Keratinocyte (primary cell): ENCODE measurements at regions not wholly inside any gene's neighbourhood (a gene's known extent, or its start where the extent isn't known, plus 50 kb on each side); places are given as distances from the start of the nearest gene placed in this dataset.

ENCODE experiments used
- DNase-seq: peaks from one replicate; pipeline ENCODE4 v3.0.0-alpha.2; 2011; ENCODE audit warnings: low read depth, missing footprints, low spot score
- FAIRE-seq: peaks from 2 replicates; lab custom pipeline; 2011; peaks lifted over from hg19 to GRCh38; lab: Jason Lieb, UNC
- H2AFZ ChIP-seq: 2 replicates; pipeline ENCODE4 v1.6.0; 2012; ENCODE audit warnings: low read length, control low read depth, inconsistent platforms; ENCODE audit not compliant: control insufficient read depth
- H3K27ac ChIP-seq: 2 replicates; pipeline ENCODE4 v1.5.1; 2011; ENCODE audit warnings: low read length; ENCODE audit not compliant: control insufficient read depth, insufficient read depth
- H3K27me3 ChIP-seq: 3 replicates; pipeline ENCODE4 v1.6.0; 2011; ENCODE audit warnings: low read length; ENCODE audit not compliant: control insufficient read depth, insufficient read depth; ENCODE audit errors: extremely low read depth
- H3K36me3 ChIP-seq, 2 experiments: 2 replicates in 1 of 2; 3 replicates in 1 of 2; pipeline ENCODE4 v1.5.1; 2011; ENCODE audit warnings: low read length in 2 of 2, mild to moderate bottlenecking in 1 of 2; ENCODE audit not compliant: control insufficient read depth in 2 of 2, insufficient read depth in 2 of 2; ENCODE audit errors: extremely low read depth in 1 of 2
- H3K4me1 ChIP-seq: 3 replicates; pipeline ENCODE4 v1.5.1; 2011; ENCODE audit warnings: low read length; ENCODE audit not compliant: control insufficient read depth, insufficient read depth; ENCODE audit errors: extremely low read depth
- H3K4me2 ChIP-seq: 3 replicates; pipeline ENCODE4 v1.6.0; 2011; ENCODE audit warnings: low read depth, low read length; ENCODE audit not compliant: control insufficient read depth, insufficient read depth; ENCODE audit errors: extremely low read depth
- H3K4me3 ChIP-seq, 3 experiments: fragments of 200-600 bp in 1 of 3; sonication (generic) in 1 of 3; 2 replicates in 2 of 3; 3 replicates in 1 of 3; pipeline ENCODE4 v1.5.1; 2011 to 2016; ENCODE audit warnings: low read length in 3 of 3, mild to moderate bottlenecking in 3 of 3, control low read depth in 2 of 3, inconsistent platforms in 1 of 3, low read depth in 1 of 3, mixed read lengths in 1 of 3, mixed run types in 1 of 3, moderate library complexity in 1 of 3; ENCODE audit not compliant: control insufficient read depth in 2 of 3, insufficient read depth in 2 of 3; ENCODE audit errors: extremely low read depth in 1 of 3
- H3K79me2 ChIP-seq: 2 replicates; pipeline ENCODE4 v1.6.0; 2012; ENCODE audit warnings: low read length; ENCODE audit not compliant: control insufficient read depth, insufficient read depth
- H3K9ac ChIP-seq: 3 replicates; pipeline ENCODE4 v1.6.0; 2011; ENCODE audit warnings: low read length; ENCODE audit not compliant: control insufficient read depth, insufficient read depth; ENCODE audit errors: extremely low read depth
- H3K9me1 ChIP-seq: 3 replicates; pipeline ENCODE4 v1.6.0; 2011; ENCODE audit warnings: low read length; ENCODE audit not compliant: control insufficient read depth, insufficient read depth; ENCODE audit errors: extremely low read depth
- H3K9me3 ChIP-seq: 2 replicates; pipeline ENCODE4 v1.5.1; 2012; ENCODE audit warnings: low read depth, low read length; ENCODE audit not compliant: control insufficient read depth
- H4K20me1 ChIP-seq: 3 replicates; pipeline ENCODE4 v1.6.0; 2011; ENCODE audit warnings: low read length; ENCODE audit not compliant: control insufficient read depth, insufficient read depth; ENCODE audit errors: extremely low read depth
- EZH2 ChIP-seq: IDR thresholded peaks from one replicate; pipeline ENCODE4 v1.6.1; 2012; ENCODE audit warnings: inconsistent platforms, mild to moderate bottlenecking, low read length, moderate library complexity
- dilution Hi-C: fragments of 300-500 bp; cut with MboI; formaldehyde crosslinking; loops from one replicate; pipeline ENCODE4 v1.7.0; 2020; ENCODE audit warnings: low sequenced_read_pairs; ENCODE audit not compliant: extremely low pct_ligation_motif_present
- TF ChIP-seq, protein P1 (sequence below), 3 experiments: IDR thresholded peaks in 1 of 3; conservative IDR thresholded peaks in 1 of 3; optimal IDR thresholded peaks in 1 of 3; 2 replicates in 2 of 3; 3 replicates in 1 of 3; pipeline versions ENCODE3 to v1.5.1; 2011; ENCODE audit warnings: low read length in 3 of 3, mild to moderate bottlenecking in 3 of 3, moderate library complexity in 2 of 3, control low read depth in 1 of 3, inconsistent platforms in 1 of 3; ENCODE audit not compliant: insufficient read depth in 2 of 3; ENCODE audit errors: extremely low read depth in 1 of 3

DNA sequence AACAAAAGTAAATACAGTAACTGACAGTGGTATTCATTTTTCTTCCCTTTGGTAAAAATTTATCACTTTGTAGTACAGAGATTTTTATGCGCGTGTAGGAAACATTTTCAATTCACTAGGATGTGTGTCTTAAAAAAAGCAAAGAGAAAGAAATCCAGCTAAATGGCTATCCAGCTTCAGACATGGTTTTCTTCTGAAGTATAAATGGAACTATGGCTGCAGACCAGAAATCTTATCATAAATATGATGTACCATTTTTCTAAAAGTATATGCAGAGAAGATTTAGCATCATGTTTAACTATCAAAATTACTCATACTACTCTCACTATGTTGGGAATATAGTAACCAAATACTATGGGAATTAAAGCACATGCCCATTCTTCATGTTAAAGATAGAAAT, 328.4 kb upstream of the SMIM30 start:
- H4K20me1 ChIP-seq: no peaks in the 10 kb centered on the region
- DNase-seq: no peak
- no peak overlapping the region for H3K27ac ChIP-seq
- dilution Hi-C loops: no loop called here
- no peaks in the 10 kb centered on the region for H3K79me2 ChIP-seq
- FAIRE-seq: no peak
- no peaks in the 10 kb centered on the region for H3K9me1 ChIP-seq
- H3K9me3 ChIP-seq: no peaks in the 10 kb centered on the region
- no peaks in the 10 kb centered on the region for H3K27me3 ChIP-seq
- no peak overlapping the region for H3K4me2 ChIP-seq
- no peaks in the 10 kb centered on the region for H3K4me1 ChIP-seq
- H3K9ac ChIP-seq: no peak overlapping the region
- no peaks in the 10 kb centered on the region for H3K36me3 ChIP-seq
- no peak overlapping the region for H2AFZ ChIP-seq
- TF ChIP-seq, protein P1, sequence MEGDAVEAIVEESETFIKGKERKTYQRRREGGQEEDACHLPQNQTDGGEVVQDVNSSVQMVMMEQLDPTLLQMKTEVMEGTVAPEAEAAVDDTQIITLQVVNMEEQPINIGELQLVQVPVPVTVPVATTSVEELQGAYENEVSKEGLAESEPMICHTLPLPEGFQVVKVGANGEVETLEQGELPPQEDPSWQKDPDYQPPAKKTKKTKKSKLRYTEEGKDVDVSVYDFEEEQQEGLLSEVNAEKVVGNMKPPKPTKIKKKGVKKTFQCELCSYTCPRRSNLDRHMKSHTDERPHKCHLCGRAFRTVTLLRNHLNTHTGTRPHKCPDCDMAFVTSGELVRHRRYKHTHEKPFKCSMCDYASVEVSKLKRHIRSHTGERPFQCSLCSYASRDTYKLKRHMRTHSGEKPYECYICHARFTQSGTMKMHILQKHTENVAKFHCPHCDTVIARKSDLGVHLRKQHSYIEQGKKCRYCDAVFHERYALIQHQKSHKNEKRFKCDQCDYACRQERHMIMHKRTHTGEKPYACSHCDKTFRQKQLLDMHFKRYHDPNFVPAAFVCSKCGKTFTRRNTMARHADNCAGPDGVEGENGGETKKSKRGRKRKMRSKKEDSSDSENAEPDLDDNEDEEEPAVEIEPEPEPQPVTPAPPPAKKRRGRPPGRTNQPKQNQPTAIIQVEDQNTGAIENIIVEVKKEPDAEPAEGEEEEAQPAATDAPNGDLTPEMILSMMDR (optimal IDR thresholded peaks at IDR 0.05 in 1 of 3, IDR thresholded peaks at IDR 0.05 in 1 of 3, conservative IDR thresholded peaks at IDR 0.05 in 1 of 3; ENCODE audit: extremely low read depth in 1 of 3, insufficient read depth in 2 of 3, low read length in 3 of 3): no peak
- no peak for TF ChIP-seq EZH2
- H3K4me3 ChIP-seq: no peak overlapping the region

DNA sequence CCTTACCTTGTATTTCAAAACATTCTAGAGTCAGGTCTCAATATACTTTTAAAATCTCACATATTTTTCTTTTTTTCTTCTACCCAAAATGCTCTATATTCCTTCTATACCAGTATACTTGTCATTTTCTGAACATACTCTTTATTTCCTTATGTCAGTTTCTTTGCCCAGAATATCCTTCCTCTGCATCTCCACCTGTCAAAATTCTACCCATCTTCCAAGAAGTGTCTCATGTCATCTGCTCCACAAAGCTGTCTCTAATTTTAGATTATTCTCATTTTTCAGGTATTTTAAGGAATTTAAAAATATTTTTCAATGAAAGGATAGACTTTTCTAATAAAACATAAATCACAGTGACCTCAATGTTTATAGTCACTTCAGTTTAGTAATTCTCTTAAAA, 328.0 kb upstream of the SMIM30 start:
- Histone ChIP-seq H4K20me1 (no peaks in the 10 kb centered on the region), H2AFZ (no peak overlapping the region), H3K9ac (no peak overlapping the region), H3K4me2 (no peak overlapping the region), H3K4me3 (no peak overlapping the region), H3K9me3 (no peaks in the 10 kb centered on the region), H3K36me3 (no peaks in the 10 kb centered on the region), H3K27ac (no peak overlapping the region), H3K79me2 (no peaks in the 10 kb centered on the region), H3K4me1 (no peaks in the 10 kb centered on the region), H3K27me3 (no peaks in the 10 kb centered on the region), H3K9me1 (no peaks in the 10 kb centered on the region)
- dilution Hi-C loops: no loop called here
- FAIRE-seq (no peak), DNase-seq (no peak)
- TF ChIP-seq, protein P1 (optimal IDR thresholded peaks at IDR 0.05 in 1 of 3, IDR thresholded peaks at IDR 0.05 in 1 of 3, conservative IDR thresholded peaks at IDR 0.05 in 1 of 3; ENCODE audit: extremely low read depth in 1 of 3, insufficient read depth in 2 of 3, low read length in 3 of 3): no peak
- no peak for TF ChIP-seq EZH2
